ENCODE measurements at regions not wholly inside any gene's neighbourhood (a gene's known extent, or its start where the extent isn't known, plus 50 kb on each side); places are given as distances from the start of the nearest gene placed in this dataset.
A peak's percentile ranks its signal among the peaks of the same experiment; 100 is the strongest.

- Mint-ChIP-seq H3K27me3 (no peaks in the 10 kb centered on the region), H3K4me1 (no peaks in the 10 kb centered on the region), H3K9me3 (peaks cover 32% of the 10 kb centered on the region), H3K4me3 (no peak overlapping the region), H3K27ac (no peak overlapping the region), H3K36me3 (ENCODE audit: low read depth) (peaks cover 15% of the 10 kb centered on the region)
- ChIA-PET POLR2A (no interaction called here), CTCF (no interaction called here)
- DNase-seq, result no peak
Observed at GRCh38 chr4:151979819-151980218, 219.0 kb upstream of the GATB start.

GRCh38 chr4:151968643-151969042, 207.8 kb upstream of the GATB start:
- no peaks in the 10 kb centered on the region for H3K4me1 Mint-ChIP-seq
- ChIA-PET POLR2A (no interaction called here), CTCF (no interaction called here)
- H3K9me3 Mint-ChIP-seq, result peaks cover 12% of the 10 kb centered on the region
- H3K4me3 Mint-ChIP-seq, result no peak overlapping the region
- H3K27me3 Mint-ChIP-seq, result peaks cover 6% of the 10 kb centered on the region
- H3K36me3 Mint-ChIP-seq (ENCODE audit: low read depth), result no peaks in the 10 kb centered on the region
- DNase-seq, result no peak
- H3K27ac Mint-ChIP-seq, result no peak overlapping the region

DNA sequence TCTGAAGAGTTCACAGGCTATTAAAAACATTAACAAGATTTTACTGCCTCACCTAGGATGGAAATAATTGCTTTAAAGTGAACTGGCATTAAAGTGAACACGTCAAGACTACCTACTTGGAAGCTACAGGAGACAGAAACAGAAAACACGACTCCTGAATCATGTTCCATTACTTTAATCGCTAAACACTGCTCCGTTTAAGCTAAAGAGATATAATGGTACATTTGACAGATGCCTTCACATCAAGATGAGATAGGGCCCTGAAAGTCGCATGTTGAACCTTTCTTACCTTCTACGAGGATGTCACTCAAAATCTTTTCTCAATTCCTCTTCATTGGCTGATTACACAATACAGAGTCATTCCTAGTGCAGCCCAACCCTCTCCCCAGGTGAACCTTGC, 206.3 kb upstream of the GATB start:
- DNase-seq, result no peak
- ChIA-PET CTCF (interaction anchor here (1.4 to 2.3 kb wide), 2 partner anchors 10 to 11 kb away, joined by 3 to 8 read pairs; no protein-coding TSS in a partner anchor), POLR2A (no interaction called here)
- H3K4me1 Mint-ChIP-seq, result no peaks in the 10 kb centered on the region
- peaks cover 11% of the 10 kb centered on the region for H3K27me3 Mint-ChIP-seq
- H3K9me3 Mint-ChIP-seq, result peaks cover 12% of the 10 kb centered on the region
- H3K4me3 Mint-ChIP-seq, result no peak overlapping the region
- H3K36me3 Mint-ChIP-seq (ENCODE audit: low read depth), result no peaks in the 10 kb centered on the region
- H3K27ac Mint-ChIP-seq, result no peak overlapping the region

DNA sequence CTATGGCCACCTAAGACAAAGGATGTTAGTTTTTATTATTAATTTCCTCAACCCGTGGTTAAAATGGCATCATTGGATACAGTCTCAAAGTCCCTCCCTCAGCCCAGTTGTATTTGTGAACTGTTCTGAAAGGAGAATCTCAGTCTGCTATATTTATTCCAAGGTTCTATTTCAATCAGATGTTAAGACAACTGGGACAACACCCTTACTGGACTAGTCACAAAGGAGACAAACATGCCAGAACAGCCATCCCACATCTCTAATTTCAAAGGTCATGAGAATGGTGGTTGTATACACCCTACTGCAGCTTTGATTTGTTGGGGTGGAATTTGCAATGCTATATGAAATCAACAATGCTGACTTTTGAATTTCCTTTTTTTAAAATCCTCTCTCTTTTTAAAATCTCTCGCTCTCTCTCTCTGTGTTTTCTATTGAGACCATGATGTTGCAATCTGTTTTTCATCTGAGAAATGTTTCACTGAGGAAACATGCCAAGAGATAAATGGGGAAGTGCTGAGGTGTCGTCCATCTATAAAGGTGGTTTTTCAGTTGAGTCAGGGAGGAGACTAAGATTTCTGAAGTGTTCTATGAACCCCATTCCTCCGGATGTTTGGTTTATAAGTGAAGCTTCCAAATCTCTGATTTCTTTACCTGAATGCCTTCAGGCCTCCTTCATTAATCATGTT, 201.5 kb upstream of the GATB start:
- H3K9me3 Mint-ChIP-seq, result peaks cover 13% of the 10 kb centered on the region
- ChIA-PET CTCF (no interaction called here), POLR2A (no interaction called here)
- H3K4me3 Mint-ChIP-seq, result no peak overlapping the region
- no peaks in the 10 kb centered on the region for H3K36me3 Mint-ChIP-seq (ENCODE audit: low read depth)
- no peak for DNase-seq
- H3K27ac Mint-ChIP-seq, result no peak overlapping the region
- no peaks in the 10 kb centered on the region for H3K4me1 Mint-ChIP-seq
- H3K27me3 Mint-ChIP-seq, result peaks cover 14% of the 10 kb centered on the region

GRCh38 chr4:151961456-151961855, 200.6 kb upstream of the GATB start:
- DNase-seq, result no peak
- ChIA-PET CTCF (no interaction called here), POLR2A (no interaction called here)
- peaks cover 14% of the 10 kb centered on the region for H3K27me3 Mint-ChIP-seq
- H3K4me1 Mint-ChIP-seq, result no peaks in the 10 kb centered on the region
- H3K36me3 Mint-ChIP-seq (ENCODE audit: low read depth), result no peaks in the 10 kb centered on the region
- no peak overlapping the region for H3K4me3 Mint-ChIP-seq
- H3K9me3 Mint-ChIP-seq, result peaks cover 13% of the 10 kb centered on the region
- no peak overlapping the region for H3K27ac Mint-ChIP-seq

DNA sequence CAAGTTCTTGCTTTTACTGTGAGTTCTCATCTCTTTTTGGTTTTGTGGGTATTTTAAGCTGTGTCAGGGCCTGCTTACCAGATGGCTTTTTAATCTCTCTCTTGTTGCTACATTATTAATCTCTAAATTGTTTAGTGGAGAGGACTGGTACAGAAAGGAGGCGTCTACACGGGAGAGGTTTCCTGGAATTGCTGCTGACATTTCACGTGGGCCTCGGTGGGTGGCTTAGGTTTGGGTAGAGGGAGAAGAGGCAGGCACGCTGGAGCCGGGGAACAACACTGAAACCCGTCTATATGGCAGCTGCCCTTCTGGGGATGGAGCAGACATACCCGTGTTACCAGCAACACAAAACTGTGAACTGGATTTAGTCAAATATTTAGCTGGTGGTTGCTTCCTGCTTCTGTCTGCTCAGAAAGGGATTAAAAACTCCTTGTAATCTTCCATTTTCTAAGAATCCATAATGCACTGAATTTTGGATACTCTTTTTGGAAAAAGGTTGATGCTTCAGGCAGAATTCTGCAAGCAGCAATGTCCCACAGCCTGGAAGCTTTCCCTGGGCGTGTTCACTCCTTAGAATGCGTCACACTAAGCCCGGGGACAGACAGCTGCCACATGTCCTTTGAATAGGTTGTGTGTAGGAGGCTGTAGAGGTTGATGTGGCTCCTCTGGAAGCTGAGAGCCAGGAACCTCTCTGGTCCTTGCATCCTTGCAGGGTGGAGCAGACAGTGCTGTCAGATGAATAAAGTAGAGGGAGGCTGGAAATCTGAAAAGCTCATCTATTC, 199.8 kb upstream of the GATB start:
- no peak for DNase-seq
- Mint-ChIP-seq H3K9me3 (peaks cover 12% of the 10 kb centered on the region), H3K36me3 (ENCODE audit: low read depth) (no peaks in the 10 kb centered on the region), H3K4me3 (no peak overlapping the region), H3K27me3 (peaks cover 10% of the 10 kb centered on the region), H3K27ac (no peak overlapping the region), H3K4me1 (no peaks in the 10 kb centered on the region)
- ChIA-PET CTCF (no interaction called here), POLR2A (no interaction called here)

- no peak for DNase-seq
- peaks cover 3% of the 10 kb centered on the region for H3K27me3 Mint-ChIP-seq
- H3K27ac Mint-ChIP-seq, result no peak overlapping the region
- no peak overlapping the region for H3K4me3 Mint-ChIP-seq
- CTCF ChIA-PET, result interaction anchor here (1.4 kb wide), 1 partner anchor 9 kb away, joined by 8 read pairs; no protein-coding TSS in a partner anchor
- no peaks in the 10 kb centered on the region for H3K4me1 Mint-ChIP-seq
- no peaks in the 10 kb centered on the region for H3K36me3 Mint-ChIP-seq (ENCODE audit: low read depth)
- H3K9me3 Mint-ChIP-seq, result peaks cover 7% of the 10 kb centered on the region
- POLR2A ChIA-PET, result no interaction called here
Observed at GRCh38 chr4:151957153-151957552, 196.3 kb upstream of the GATB start.

DNA sequence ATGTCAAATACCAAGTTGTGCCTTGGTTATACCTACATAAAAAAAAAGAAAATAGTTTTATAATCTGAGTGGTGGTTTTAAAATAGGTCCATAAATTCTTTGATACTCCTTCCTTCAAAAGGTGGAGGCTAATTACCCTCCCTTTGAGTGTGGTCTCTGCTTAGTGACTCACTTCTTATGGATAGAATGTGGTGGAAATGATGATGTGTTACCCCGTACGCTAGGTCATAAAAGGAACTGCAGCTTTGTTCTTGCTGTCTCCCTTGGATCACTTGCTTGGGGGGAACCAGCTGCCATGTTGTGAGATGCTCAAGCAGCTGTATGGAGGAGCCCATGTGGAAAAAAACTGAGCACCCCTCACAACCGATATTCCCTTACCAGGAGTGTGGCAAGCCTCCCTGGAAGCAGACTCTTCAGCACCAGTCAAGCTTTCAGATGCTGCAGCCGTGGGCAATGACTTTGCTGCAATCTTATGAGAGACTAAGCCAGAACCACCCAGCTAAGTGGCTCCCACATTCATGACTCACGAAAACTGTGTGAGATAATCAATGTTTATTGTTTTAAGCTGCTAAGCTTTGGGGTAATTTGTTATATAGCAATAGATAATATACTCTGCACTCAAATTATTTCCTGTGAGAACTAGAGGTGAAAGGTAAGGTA, 195.0 kb upstream of the GATB start:
- no peak for DNase-seq
- peaks cover 7% of the 10 kb centered on the region for H3K9me3 Mint-ChIP-seq
- H3K4me1 Mint-ChIP-seq, result no peaks in the 10 kb centered on the region
- H3K27me3 Mint-ChIP-seq, result peaks cover 3% of the 10 kb centered on the region
- CTCF ChIA-PET, result interaction anchor here (1.4 kb wide), 1 partner anchor 11 kb away, joined by 8 read pairs; no protein-coding TSS in a partner anchor
- no peaks in the 10 kb centered on the region for H3K36me3 Mint-ChIP-seq (ENCODE audit: low read depth)
- POLR2A ChIA-PET, result no interaction called here
- no peak overlapping the region for H3K4me3 Mint-ChIP-seq
- no peak overlapping the region for H3K27ac Mint-ChIP-seq

DNA sequence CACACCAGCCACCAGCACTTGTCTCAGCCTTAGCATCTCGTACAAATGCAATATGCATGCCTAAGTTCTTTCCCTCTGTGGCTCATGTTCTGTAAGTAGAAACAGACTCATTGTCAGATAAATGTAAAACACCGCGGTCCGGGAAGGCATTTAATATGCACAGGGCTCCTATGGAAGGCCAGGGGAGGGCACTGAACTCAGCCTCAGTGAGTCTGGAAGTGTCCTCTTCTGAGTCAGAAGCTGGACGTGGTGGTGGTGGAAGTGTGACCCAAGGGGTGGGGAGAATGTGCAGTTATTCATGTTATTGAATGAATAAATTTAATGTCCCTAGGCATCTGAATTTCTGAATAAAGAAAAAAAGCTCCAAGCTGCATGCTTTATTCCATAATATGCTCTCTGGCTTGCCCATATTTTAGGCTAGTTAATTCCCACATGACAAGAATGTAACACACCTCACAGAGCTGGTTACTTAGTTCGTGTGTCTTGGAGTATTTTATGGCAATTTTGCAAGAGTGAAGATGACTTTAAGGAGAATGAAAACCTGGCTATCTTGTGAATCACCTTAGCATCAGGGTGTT, 193.1 kb upstream of the GATB start:
- Mint-ChIP-seq H3K4me1 (no peaks in the 10 kb centered on the region), H3K36me3 (ENCODE audit: low read depth) (no peaks in the 10 kb centered on the region), H3K27ac (peak overlapping the region; percentile 7), H3K4me3 (no peak overlapping the region), H3K27me3 (peaks cover 3% of the 10 kb centered on the region), H3K9me3 (peaks cover 3% of the 10 kb centered on the region)
- ChIA-PET POLR2A (no interaction called here), CTCF (no interaction called here)
- no peak for DNase-seq

DNA sequence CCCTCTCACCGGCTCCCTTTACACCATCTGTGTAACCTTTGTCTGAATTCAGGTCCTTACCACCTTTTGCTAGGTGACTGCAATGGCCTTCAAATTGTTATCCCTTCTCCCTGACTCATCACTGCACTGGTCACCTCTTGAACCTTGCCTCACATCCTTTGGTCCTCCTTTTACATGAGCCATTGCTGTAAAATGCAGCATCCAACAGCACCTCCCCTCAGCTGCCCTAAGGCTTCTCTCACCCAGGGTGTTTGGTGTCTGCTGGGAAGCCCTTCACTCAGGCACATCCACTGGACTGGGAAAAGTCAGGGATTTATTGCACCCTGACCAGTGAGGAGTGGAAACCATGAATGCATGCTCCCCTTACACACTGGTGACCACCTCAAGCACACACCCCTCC, 192.5 kb upstream of the GATB start:
- ChIA-PET CTCF (no interaction called here), POLR2A (no interaction called here)
- peaks cover 3% of the 10 kb centered on the region for H3K27me3 Mint-ChIP-seq
- H3K4me1 Mint-ChIP-seq, result no peaks in the 10 kb centered on the region
- no peak overlapping the region for H3K4me3 Mint-ChIP-seq
- peak overlapping the region; percentile 7 for H3K27ac Mint-ChIP-seq
- H3K9me3 Mint-ChIP-seq, result peaks cover 3% of the 10 kb centered on the region
- no peaks in the 10 kb centered on the region for H3K36me3 Mint-ChIP-seq (ENCODE audit: low read depth)
- no peak for DNase-seq

DNA sequence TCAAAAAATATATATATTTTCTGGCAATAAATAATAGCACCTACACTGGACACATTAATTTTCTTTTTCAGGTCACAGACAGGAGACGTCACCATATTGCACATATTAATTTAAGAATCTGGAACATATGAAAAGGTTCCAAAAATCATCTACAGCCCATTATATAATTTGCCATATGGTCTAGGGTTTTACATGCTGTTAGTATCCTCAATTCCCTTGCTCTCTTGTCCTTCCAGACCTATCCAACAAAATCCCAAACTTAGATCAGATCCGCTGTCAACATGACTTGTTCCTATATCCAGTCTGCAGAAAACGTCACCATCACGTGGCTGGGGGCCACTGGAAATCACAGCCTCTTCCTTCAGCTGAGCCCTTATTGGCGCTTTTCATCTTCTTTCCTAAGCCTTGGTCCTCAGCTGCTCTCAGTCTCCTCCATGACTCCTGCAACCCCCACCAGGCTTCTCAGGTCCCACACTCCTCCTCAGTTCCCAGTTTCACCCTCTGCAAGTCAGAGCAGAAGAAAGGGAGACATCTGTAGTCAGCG, 192.0 kb upstream of the GATB start:
- CTCF ChIA-PET, result no interaction called here
- H3K36me3 Mint-ChIP-seq (ENCODE audit: low read depth), result no peaks in the 10 kb centered on the region
- no peak for DNase-seq
- POLR2A ChIA-PET, result no interaction called here
- H3K27me3 Mint-ChIP-seq, result peaks cover 3% of the 10 kb centered on the region
- H3K27ac Mint-ChIP-seq, result no peak overlapping the region
- H3K9me3 Mint-ChIP-seq, result peaks cover 6% of the 10 kb centered on the region
- no peak overlapping the region for H3K4me3 Mint-ChIP-seq
- no peaks in the 10 kb centered on the region for H3K4me1 Mint-ChIP-seq

GRCh38 chr4:151952137-151952536, 191.3 kb upstream of the GATB start:
- POLR2A ChIA-PET, result no interaction called here
- DNase-seq, result no peak
- H3K4me3 Mint-ChIP-seq, result no peak overlapping the region

GRCh38 chr4:151951671-151952050, 190.9 kb upstream of the GATB start:
- Mint-ChIP-seq H3K4me3 (no peak overlapping the region), H3K27ac (no peak overlapping the region), H3K4me1 (no peaks in the 10 kb centered on the region), H3K36me3 (ENCODE audit: low read depth) (peaks cover 3% of the 10 kb centered on the region), H3K27me3 (no peaks in the 10 kb centered on the region), H3K9me3 (peaks cover 15% of the 10 kb centered on the region)
- ChIA-PET CTCF (no interaction called here), POLR2A (no interaction called here)
- no peak for DNase-seq

More at GRCh38 chr4:151952137-151952536, 191.3 kb upstream of the GATB start:
- Mint-ChIP-seq H3K9me3 (peaks cover 12% of the 10 kb centered on the region), H3K27ac (no peak overlapping the region), H3K4me1 (no peaks in the 10 kb centered on the region), H3K36me3 (ENCODE audit: low read depth) (peaks cover 3% of the 10 kb centered on the region), H3K27me3 (no peaks in the 10 kb centered on the region)
- CTCF ChIA-PET, result no interaction called here
